ENCODE measurements at regions not wholly inside any gene's neighbourhood (a gene's known extent, or its start where the extent isn't known, plus 50 kb on each side); places are given as distances from the start of the nearest gene placed in this dataset.

- Mint-ChIP-seq H3K27me3 (no peaks in the 10 kb centered on the region), H3K27ac (no peak overlapping the region), H3K9me3 (no peaks in the 10 kb centered on the region), H3K4me3 (no peak overlapping the region), H3K36me3 (ENCODE audit: low read depth) (no peaks in the 10 kb centered on the region), H3K4me1 (ENCODE audit: low read depth) (no peaks in the 10 kb centered on the region)
- no peak for DNase-seq
- no peak for TF ChIP-seq CTCF (IDR thresholded peaks at IDR 0.05)
- no peak for ATAC-seq
- ChIA-PET CTCF (no interaction called here), POLR2A (no interaction called here)
- intact Hi-C loops (cut with micrococcal nuclease), result no loop called here
Observed at GRCh38 chr7:124426621-124427020, 339.0 kb downstream of the GPR37 start.

- Mint-ChIP-seq H3K27ac (no peak overlapping the region), H3K4me1 (ENCODE audit: low read depth) (no peaks in the 10 kb centered on the region), H3K36me3 (ENCODE audit: low read depth) (no peaks in the 10 kb centered on the region), H3K27me3 (no peaks in the 10 kb centered on the region), H3K9me3 (no peaks in the 10 kb centered on the region), H3K4me3 (no peak overlapping the region)
- no peak for ATAC-seq
- intact Hi-C loops (cut with micrococcal nuclease), result no loop called here
- ChIA-PET POLR2A (no interaction called here), CTCF (no interaction called here)
- no peak for TF ChIP-seq CTCF (IDR thresholded peaks at IDR 0.05)
- no peak for DNase-seq
Observed at GRCh38 chr7:124423863-124424262, 341.7 kb downstream of the GPR37 start.

GRCh38 chr7:124422081-124422480 lies 343.5 kb downstream of the GPR37 start:
- H3K27me3 Mint-ChIP-seq, result no peaks in the 10 kb centered on the region
- ATAC-seq (no peak), DNase-seq (no peak)
- H3K36me3 Mint-ChIP-seq (ENCODE audit: low read depth), result no peaks in the 10 kb centered on the region
- intact Hi-C loops (cut with micrococcal nuclease), result no loop called here
- no peak overlapping the region for H3K27ac Mint-ChIP-seq
- no peaks in the 10 kb centered on the region for H3K9me3 Mint-ChIP-seq
- ChIA-PET CTCF (no interaction called here), POLR2A (no interaction called here)
- no peak overlapping the region for H3K4me3 Mint-ChIP-seq
- TF ChIP-seq CTCF (IDR thresholded peaks at IDR 0.05), result no peak
- no peaks in the 10 kb centered on the region for H3K4me1 Mint-ChIP-seq (ENCODE audit: low read depth)

GRCh38 chr7:124420367-124420766 lies 345.2 kb downstream of the GPR37 start:
- Mint-ChIP-seq H3K9me3 (no peaks in the 10 kb centered on the region), H3K4me1 (ENCODE audit: low read depth) (no peaks in the 10 kb centered on the region), H3K4me3 (no peak overlapping the region), H3K36me3 (ENCODE audit: low read depth) (no peaks in the 10 kb centered on the region), H3K27ac (no peak overlapping the region), H3K27me3 (no peaks in the 10 kb centered on the region)
- intact Hi-C loops (cut with micrococcal nuclease), result no loop called here
- ATAC-seq, result no peak
- POLR2A ChIA-PET, result no interaction called here
- TF ChIP-seq CTCF (IDR thresholded peaks at IDR 0.05), result no peak
- DNase-seq, result no peak
- CTCF ChIA-PET, result no interaction called here

- ChIA-PET POLR2A (no interaction called here), CTCF (no interaction called here)
- intact Hi-C loops (cut with micrococcal nuclease), result no loop called here
- no peak overlapping the region for H3K27ac Mint-ChIP-seq
- no peaks in the 10 kb centered on the region for H3K27me3 Mint-ChIP-seq
- ATAC-seq (no peak), DNase-seq (no peak)
- H3K4me1 Mint-ChIP-seq (ENCODE audit: low read depth), result no peaks in the 10 kb centered on the region
- TF ChIP-seq CTCF (IDR thresholded peaks at IDR 0.05), result no peak
- H3K4me3 Mint-ChIP-seq, result no peak overlapping the region
- H3K36me3 Mint-ChIP-seq (ENCODE audit: low read depth), result no peaks in the 10 kb centered on the region
- no peaks in the 10 kb centered on the region for H3K9me3 Mint-ChIP-seq
Observed at GRCh38 chr7:124413029-124413428, 352.6 kb downstream of the GPR37 start.

Data from activated CD8-positive, alpha-beta T cell treated with anti-CD3 and anti-CD28 coated beads for 36 hours (primary cell).